Activated CD8-positive, alpha-beta memory T cell treated with anti-CD3 and anti-CD28 coated beads for 4 hours (primary cell): ENCODE measurements at regions not wholly inside any gene's neighbourhood (a gene's known extent, or its start where the extent isn't known, plus 50 kb on each side); places are given as distances from the start of the nearest gene placed in this dataset.
"Not testable (repeated sequence)": the region's sequence is repeated elsewhere in the genome, so short reads cannot be mapped to it uniquely, and the experiment has no call there.

Source experiments
- DNase-seq, 2 donors: peaks; one replicate each; pipeline ENCODE4 v3.0.0-alpha.2; 2020; ENCODE audit warnings: low read depth in 2 of 2

- DNase-seq = no peak
These were observed 301.3 kb upstream of the RBMS1 start for GRCh38 chr2:160794926-160795325.

- DNase-seq = no peak
These were observed 310.3 kb upstream of the RBMS1 start for GRCh38 chr2:160803881-160804280.

- no peak for DNase-seq
These were observed 316.8 kb upstream of the RBMS1 start for GRCh38 chr2:160810406-160810805.

- no peak for DNase-seq
These were observed 319.4 kb upstream of the RBMS1 start for GRCh38 chr2:160812830-160813505.

GRCh38 chr2:160813506-160813858 lies 319.9 kb upstream of the RBMS1 start:
- DNase-seq = no peak

- DNase-seq = no peak
These were observed 323.4 kb upstream of the RBMS1 start for GRCh38 chr2:160816916-160817499.

GRCh38 chr2:160820691-160821090 lies 327.1 kb upstream of the RBMS1 start:
- DNase-seq = no peak

GRCh38 chr2:160822006-160822405 lies 328.4 kb upstream of the RBMS1 start:
- DNase-seq = no peak

GRCh38 chr2:160825433-160825832 lies 331.8 kb upstream of the RBMS1 start:
- no peak for DNase-seq

- no peak for DNase-seq
These were observed 332.9 kb upstream of the RBMS1 start for GRCh38 chr2:160826496-160826895.

- no peak for DNase-seq
These were observed 332.2 kb upstream of the TANK start for GRCh38 chr2:160828076-160828475.

GRCh38 chr2:160832381-160832780 lies 327.8 kb upstream of the TANK start:
- DNase-seq = not testable (repeated sequence)

GRCh38 chr2:160835166-160835565 lies 325.1 kb upstream of the TANK start:
- no peak for DNase-seq

GRCh38 chr2:160836755-160837154 lies 323.5 kb upstream of the TANK start:
- no peak for DNase-seq

- DNase-seq = no peak
These were observed 322.8 kb upstream of the TANK start for GRCh38 chr2:160837416-160837815.

GRCh38 chr2:160838147-160838546 lies 322.1 kb upstream of the TANK start:
- no peak for DNase-seq

GRCh38 chr2:160838691-160839090 lies 321.5 kb upstream of the TANK start:
- no peak for DNase-seq

GRCh38 chr2:160842286-160842685 lies 317.9 kb upstream of the TANK start:
- no peak for DNase-seq

- no peak for DNase-seq
These were observed 301.1 kb upstream of the TANK start for GRCh38 chr2:160859096-160859495.

- DNase-seq = no peak
These were observed 298.0 kb upstream of the TANK start for GRCh38 chr2:160862226-160862625.

- DNase-seq = no peak
These were observed 291.3 kb upstream of the TANK start for GRCh38 chr2:160868891-160869290.

GRCh38 chr2:160869411-160869810 lies 290.8 kb upstream of the TANK start:
- no peak for DNase-seq

GRCh38 chr2:160870729-160871465 lies 289.3 kb upstream of the TANK start:
- no peak for DNase-seq
